Testis (tissue), 2 donors: ENCODE measurements at regions not wholly inside any gene's neighbourhood (a gene's known extent, or its start where the extent isn't known, plus 50 kb on each side); places are given as distances from the start of the nearest gene placed in this dataset.

Source experiments
- DNase-seq: peaks from one replicate; pipeline ENCODE4 v3.0.0-alpha.2; 2019
- H3K27ac ChIP-seq, 2 donors: fragments of 200-600 bp; sonication (generic); one replicate each; pipeline ENCODE4 v1.5.1; 2019
- H3K27me3 ChIP-seq: fragments of 200-600 bp; sonication (generic); one replicate; pipeline ENCODE4 v1.5.1; 2019
- H3K36me3 ChIP-seq: fragments of 200-600 bp; sonication (generic); one replicate; pipeline ENCODE4 v1.5.1; 2017; ENCODE audit warnings: low read depth; ENCODE audit errors: missing control alignments
- H3K4me1 ChIP-seq: fragments of 200-600 bp; sonication (generic); one replicate; pipeline ENCODE4 v1.5.1; 2019
- H3K4me3 ChIP-seq, 2 donors: fragments of 200-600 bp; sonication (generic); one replicate each; pipeline ENCODE4 v1.5.1; 2017 to 2019
- H3K9me3 ChIP-seq: fragments of 200-600 bp; sonication (generic); one replicate; pipeline ENCODE4 v1.5.1; 2017
- POLR2A ChIP-seq: fragments of 450-650 bp; IDR thresholded peaks from one replicate; pipeline ENCODE4 v1.6.1; 2017; ENCODE audit warnings: antibody characterized with exemption, mild to moderate bottlenecking, moderate library complexity
- WGBS, 2 donors: methylation state at CpG; one replicate each; pipeline ENCODE4 v1.1.5; 2018; 5-methylcytosine and 5-hydroxymethylcytosine counted together
- intact Hi-C: fragments of 100-400 bp; cut with DNase I; formaldehyde crosslinking; loops from one replicate; pipeline ENCODE4 v1.15.1; 2023; ENCODE audit warnings: low total_unique reads
- TF ChIP-seq, protein P1 (sequence below), 3 experiments: fragments of 450-650 bp in 2 of 3; fragments of 200-600 bp in 1 of 3; sonication (generic) in 1 of 3; IDR thresholded peaks; one replicate each; pipeline ENCODE4 v1.5.1; 2016 to 2019; ENCODE audit warnings: antibody characterized with exemption in 3 of 3, mild to moderate bottlenecking in 2 of 3, moderate library complexity in 1 of 3

- Histone ChIP-seq H3K27me3 (no peaks in the 10 kb centered on the region), H3K36me3 (no peaks in the 10 kb centered on the region), H3K4me1 (no peaks in the 10 kb centered on the region), H3K4me3 (no peak overlapping the region), H3K9me3 (no peaks in the 10 kb centered on the region), H3K27ac (no peak overlapping the region)
- TF ChIP-seq POLR2A: no peak
- TF ChIP-seq, protein P1, sequence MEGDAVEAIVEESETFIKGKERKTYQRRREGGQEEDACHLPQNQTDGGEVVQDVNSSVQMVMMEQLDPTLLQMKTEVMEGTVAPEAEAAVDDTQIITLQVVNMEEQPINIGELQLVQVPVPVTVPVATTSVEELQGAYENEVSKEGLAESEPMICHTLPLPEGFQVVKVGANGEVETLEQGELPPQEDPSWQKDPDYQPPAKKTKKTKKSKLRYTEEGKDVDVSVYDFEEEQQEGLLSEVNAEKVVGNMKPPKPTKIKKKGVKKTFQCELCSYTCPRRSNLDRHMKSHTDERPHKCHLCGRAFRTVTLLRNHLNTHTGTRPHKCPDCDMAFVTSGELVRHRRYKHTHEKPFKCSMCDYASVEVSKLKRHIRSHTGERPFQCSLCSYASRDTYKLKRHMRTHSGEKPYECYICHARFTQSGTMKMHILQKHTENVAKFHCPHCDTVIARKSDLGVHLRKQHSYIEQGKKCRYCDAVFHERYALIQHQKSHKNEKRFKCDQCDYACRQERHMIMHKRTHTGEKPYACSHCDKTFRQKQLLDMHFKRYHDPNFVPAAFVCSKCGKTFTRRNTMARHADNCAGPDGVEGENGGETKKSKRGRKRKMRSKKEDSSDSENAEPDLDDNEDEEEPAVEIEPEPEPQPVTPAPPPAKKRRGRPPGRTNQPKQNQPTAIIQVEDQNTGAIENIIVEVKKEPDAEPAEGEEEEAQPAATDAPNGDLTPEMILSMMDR (IDR thresholded peaks at IDR 0.05): no peak
- WGBS, 2 donors: 81 to 90% methylated on average over 3 of the region's 3 CpGs
- intact Hi-C loops: no loop called here
- DNase-seq: no peak
These were observed 443.4 kb upstream of the UBE2E2 start for GRCh38 chr3:22759636-22760310.

- DNase-seq: no peak
- H3K9me3 ChIP-seq: no peaks in the 10 kb centered on the region
- H3K36me3 ChIP-seq: no peaks in the 10 kb centered on the region
- no peaks in the 10 kb centered on the region for H3K27me3 ChIP-seq
- intact Hi-C loops: no loop called here
- no peaks in the 10 kb centered on the region for H3K4me1 ChIP-seq
- TF ChIP-seq, protein P1 (IDR thresholded peaks at IDR 0.05): no peak
- no peak for TF ChIP-seq POLR2A
- no peak overlapping the region for H3K4me3 ChIP-seq
- no peak overlapping the region for H3K27ac ChIP-seq
These were observed 437.4 kb upstream of the UBE2E2 start for GRCh38 chr3:22765679-22766078.

DNA sequence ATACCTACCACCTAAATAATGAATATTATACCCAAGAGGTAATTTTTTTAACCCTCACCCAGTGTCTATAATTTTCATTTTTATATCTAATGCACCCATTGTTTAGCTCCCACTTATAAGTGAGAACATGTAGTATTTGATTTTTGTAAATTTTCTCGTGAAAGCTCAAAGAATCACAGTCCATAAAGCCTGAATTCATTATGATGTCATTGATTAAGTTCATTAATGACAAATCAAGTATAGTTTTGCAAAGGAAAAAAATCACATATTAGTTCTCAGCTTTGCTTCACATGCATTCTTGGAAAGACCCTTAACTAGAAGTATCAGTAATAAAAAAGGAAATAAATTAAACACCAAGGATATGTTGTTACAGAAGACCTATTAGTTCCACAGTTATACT lies 425.3 kb upstream of the UBE2E2 start:
- intact Hi-C loops: no loop called here
- Histone ChIP-seq H3K4me1 (no peaks in the 10 kb centered on the region), H3K27me3 (no peaks in the 10 kb centered on the region), H3K27ac (no peak overlapping the region), H3K36me3 (no peaks in the 10 kb centered on the region), H3K9me3 (no peaks in the 10 kb centered on the region), H3K4me3 (no peak overlapping the region)
- DNase-seq: no peak
- 77 to 89% methylated on average over 1 of the region's 1 CpG for WGBS, 2 donors
- TF ChIP-seq POLR2A: no peak
- TF ChIP-seq, protein P1 (IDR thresholded peaks at IDR 0.05): no peak

GRCh38 chr3:22779737-22780136 lies 423.4 kb upstream of the UBE2E2 start:
- Histone ChIP-seq H3K36me3 (no peaks in the 10 kb centered on the region), H3K27me3 (no peaks in the 10 kb centered on the region), H3K27ac (no peak overlapping the region), H3K4me1 (no peaks in the 10 kb centered on the region), H3K4me3 (no peak overlapping the region), H3K9me3 (no peaks in the 10 kb centered on the region)
- TF ChIP-seq, protein P1 (IDR thresholded peaks at IDR 0.05): no peak
- no peak for TF ChIP-seq POLR2A
- no peak for DNase-seq
- WGBS, 2 donors: 77 to 86% methylated on average over 2 of the region's 2 CpGs
- intact Hi-C loops: no loop called here

DNA sequence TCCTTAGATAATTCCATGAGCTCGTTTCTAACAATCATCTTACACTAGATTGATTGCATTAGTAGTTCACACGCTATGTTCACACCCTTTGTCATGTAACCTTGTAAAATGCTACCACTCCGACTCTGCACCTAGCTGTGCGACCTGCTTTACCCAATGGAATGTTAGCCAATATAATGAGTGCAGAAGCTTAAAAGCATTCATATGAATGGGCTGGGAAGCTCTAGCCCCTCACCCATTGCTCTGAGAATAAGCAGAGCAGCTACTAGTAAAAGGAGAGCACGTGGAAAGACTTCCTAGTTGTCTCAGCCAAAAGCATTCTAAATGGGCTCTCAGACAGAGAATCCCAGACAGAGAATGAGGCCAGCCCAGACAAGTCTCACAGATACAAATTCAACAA lies 410.6 kb upstream of the UBE2E2 start:
- no peaks in the 10 kb centered on the region for H3K9me3 ChIP-seq
- DNase-seq: no peak
- intact Hi-C loops: no loop called here
- TF ChIP-seq, protein P1 (IDR thresholded peaks at IDR 0.05): no peak
- no peak for TF ChIP-seq POLR2A
- WGBS, 2 donors: 60 to 69% methylated on average over 5 of the region's 5 CpGs
- H3K27me3 ChIP-seq: no peaks in the 10 kb centered on the region
- no peak overlapping the region for H3K4me3 ChIP-seq
- no peaks in the 10 kb centered on the region for H3K4me1 ChIP-seq
- no peaks in the 10 kb centered on the region for H3K36me3 ChIP-seq
- H3K27ac ChIP-seq: no peak overlapping the region
